Keratinocyte (primary cell): ENCODE measurements at regions not wholly inside any gene's neighbourhood (a gene's known extent, or its start where the extent isn't known, plus 50 kb on each side); places are given as distances from the start of the nearest gene placed in this dataset.

Experiments used
- EZH2 ChIP-seq: IDR thresholded peaks from one replicate; pipeline ENCODE4 v1.6.1; 2012; ENCODE audit warnings: inconsistent platforms, mild to moderate bottlenecking, low read length, moderate library complexity
- TF ChIP-seq, protein P1 (sequence below), 3 experiments: IDR thresholded peaks in 1 of 3; conservative IDR thresholded peaks in 1 of 3; optimal IDR thresholded peaks in 1 of 3; 2 replicates in 2 of 3; 3 replicates in 1 of 3; pipeline versions ENCODE3 to v1.5.1; 2011; ENCODE audit warnings: low read length in 3 of 3, mild to moderate bottlenecking in 3 of 3, moderate library complexity in 2 of 3, control low read depth in 1 of 3, inconsistent platforms in 1 of 3; ENCODE audit not compliant: insufficient read depth in 2 of 3; ENCODE audit errors: extremely low read depth in 1 of 3

DNA sequence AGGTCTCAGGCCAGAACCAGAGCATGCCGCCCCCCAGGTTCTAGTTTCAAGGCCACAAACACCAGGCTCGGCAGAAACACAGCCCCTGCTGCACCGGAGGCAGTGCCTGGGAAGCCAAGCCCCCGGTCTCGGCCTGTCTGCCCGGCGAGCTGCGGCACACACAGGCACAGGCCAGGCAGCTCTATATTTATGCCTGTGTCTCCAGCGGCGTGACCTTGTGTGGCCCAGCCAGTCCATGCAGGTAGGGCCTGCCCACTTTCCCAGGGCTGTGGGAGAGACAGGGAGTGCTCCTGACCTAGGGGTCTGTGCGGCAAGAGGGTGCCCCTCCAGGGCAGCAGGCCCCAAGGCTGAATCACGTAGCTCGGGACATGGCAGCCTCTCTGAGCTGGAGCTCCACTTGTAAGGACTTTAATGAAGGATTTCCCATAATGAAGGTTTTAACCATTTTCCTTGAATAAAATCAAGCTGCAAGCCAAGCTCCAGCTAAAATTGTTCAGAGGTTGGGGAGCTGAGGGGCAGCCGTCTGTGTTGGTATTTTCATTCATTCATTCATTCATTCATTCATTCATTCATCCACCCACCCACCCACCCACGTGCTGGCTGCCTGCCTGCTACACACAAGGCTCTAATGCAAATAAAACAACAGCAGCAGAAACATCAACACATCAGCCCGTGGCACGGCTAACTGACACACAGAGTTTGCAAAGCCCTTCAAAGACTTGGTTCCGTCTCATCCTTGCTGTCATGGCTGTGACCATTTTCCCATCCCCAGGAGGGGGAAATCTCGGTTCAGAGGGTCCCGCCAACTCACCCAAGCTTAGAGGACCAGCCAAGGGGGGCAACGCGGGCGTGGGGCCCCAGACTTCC is 92.0 kb downstream of the RFLNA start:
- TF ChIP-seq, protein P1, sequence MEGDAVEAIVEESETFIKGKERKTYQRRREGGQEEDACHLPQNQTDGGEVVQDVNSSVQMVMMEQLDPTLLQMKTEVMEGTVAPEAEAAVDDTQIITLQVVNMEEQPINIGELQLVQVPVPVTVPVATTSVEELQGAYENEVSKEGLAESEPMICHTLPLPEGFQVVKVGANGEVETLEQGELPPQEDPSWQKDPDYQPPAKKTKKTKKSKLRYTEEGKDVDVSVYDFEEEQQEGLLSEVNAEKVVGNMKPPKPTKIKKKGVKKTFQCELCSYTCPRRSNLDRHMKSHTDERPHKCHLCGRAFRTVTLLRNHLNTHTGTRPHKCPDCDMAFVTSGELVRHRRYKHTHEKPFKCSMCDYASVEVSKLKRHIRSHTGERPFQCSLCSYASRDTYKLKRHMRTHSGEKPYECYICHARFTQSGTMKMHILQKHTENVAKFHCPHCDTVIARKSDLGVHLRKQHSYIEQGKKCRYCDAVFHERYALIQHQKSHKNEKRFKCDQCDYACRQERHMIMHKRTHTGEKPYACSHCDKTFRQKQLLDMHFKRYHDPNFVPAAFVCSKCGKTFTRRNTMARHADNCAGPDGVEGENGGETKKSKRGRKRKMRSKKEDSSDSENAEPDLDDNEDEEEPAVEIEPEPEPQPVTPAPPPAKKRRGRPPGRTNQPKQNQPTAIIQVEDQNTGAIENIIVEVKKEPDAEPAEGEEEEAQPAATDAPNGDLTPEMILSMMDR (optimal IDR thresholded peaks at IDR 0.05 in 1 of 3, IDR thresholded peaks at IDR 0.05 in 1 of 3, conservative IDR thresholded peaks at IDR 0.05 in 1 of 3; ENCODE audit: extremely low read depth in 1 of 3, insufficient read depth in 2 of 3, low read length in 3 of 3) = no peak
- no peak for TF ChIP-seq EZH2
